NCI-H345 treated with DMSO at 0.1 percent for 48 hours (cell line): ENCODE measurements at regions not wholly inside any gene's neighbourhood (a gene's known extent, or its start where the extent isn't known, plus 50 kb on each side); places are given as distances from the start of the nearest gene placed in this dataset.
"Not testable (repeated sequence)": the region's sequence is repeated elsewhere in the genome, so short reads cannot be mapped to it uniquely, and the experiment has no call there.

Experiments used
- DNase-seq: peaks from one replicate; lab custom pipeline; 2025; ENCODE audit not compliant: unreplicated experiment; lab: John Stamatoyannopoulos, UW

- DNase-seq, result no peak
Measured at GRCh38 chr4:74543983-74544382, 99.0 kb downstream of the AREG start.

GRCh38 chr4:74544655-74545361, 99.9 kb downstream of the AREG start:
- DNase-seq, result no peak

DNA sequence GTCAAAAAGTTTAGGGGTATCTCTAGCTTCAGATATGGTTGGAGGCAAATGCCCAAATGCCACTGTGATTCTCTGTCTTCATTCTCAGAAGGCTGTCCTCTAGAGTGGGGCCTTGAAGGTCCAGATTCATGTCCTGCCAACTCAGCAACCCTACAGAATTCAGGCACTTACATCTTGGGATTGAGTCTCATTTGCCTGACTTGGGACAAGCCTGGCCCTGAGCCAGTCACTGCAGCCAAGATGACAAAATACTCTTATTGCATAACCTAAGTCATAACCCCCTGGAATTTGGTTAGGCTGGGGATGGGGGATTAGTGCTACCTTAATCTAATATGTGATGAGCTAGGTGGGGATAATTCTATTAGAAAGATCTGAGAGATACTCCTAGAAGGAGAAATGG, 100.5 kb downstream of the AREG start:
- no peak for DNase-seq

DNA sequence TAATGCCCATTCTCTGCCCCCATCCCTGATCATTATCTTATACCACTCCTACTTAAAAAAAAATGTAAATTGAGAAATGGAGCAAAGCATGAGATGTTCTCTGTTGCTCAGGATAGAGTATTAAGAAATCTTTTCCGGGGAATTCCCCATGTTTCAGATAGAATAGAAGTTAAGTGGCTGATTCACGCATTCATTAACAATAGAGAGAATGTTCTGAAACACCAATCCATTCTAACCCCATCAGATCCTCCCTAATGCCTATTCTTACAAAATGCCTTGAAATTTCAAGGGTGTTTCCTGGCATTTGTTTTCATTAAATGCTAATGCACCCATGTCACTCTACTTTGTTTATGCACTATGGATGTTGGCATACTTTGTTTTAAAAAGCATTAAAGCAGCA, 101.1 kb downstream of the AREG start:
- no peak for DNase-seq

DNA sequence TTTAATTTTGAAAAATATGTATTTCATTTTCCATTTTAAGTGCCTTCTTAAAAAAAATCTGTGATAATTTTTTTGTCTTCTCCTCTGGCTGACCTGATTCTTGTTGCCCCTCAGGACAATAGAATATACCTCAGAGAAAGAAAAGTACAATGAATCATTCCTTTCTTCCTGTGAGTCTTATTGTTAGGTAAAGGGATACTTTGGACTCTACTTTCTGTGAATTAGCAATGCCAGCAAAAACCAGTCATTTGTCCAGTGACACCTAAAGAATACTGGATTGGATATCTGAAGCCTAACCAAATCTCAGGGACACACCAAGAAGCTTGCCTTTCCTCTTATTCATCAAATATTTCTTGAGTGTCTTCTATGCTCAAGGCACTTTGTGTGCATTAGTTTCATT, 102.1 kb downstream of the AREG start:
- DNase-seq, result no peak

GRCh38 chr4:74548561-74548960, 103.6 kb downstream of the AREG start:
- no peak for DNase-seq

DNA sequence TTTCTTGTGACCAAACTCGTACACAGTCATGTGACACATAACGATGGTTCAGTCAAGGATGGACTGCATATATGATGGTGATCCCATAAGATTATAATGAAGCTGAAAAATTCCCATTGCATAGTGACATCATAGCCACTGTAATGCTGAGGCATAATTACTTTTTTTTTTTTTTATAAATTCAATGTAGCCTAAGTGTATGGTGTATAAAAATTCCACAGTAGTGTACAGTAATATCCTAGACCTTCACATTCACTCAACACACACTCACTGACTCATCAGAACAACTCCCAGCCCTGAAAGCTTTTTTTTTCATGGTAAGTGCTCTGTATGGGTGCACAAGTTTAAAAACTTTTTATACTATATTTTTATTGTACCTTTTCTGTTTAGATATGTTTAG, 105.0 kb downstream of the AREG start:
- DNase-seq, result no peak

GRCh38 chr4:74555231-74555630, 110.3 kb downstream of the AREG start:
- DNase-seq, result no peak

- DNase-seq, result no peak
Measured at GRCh38 chr4:74555843-74556242, 110.9 kb downstream of the AREG start.

DNA sequence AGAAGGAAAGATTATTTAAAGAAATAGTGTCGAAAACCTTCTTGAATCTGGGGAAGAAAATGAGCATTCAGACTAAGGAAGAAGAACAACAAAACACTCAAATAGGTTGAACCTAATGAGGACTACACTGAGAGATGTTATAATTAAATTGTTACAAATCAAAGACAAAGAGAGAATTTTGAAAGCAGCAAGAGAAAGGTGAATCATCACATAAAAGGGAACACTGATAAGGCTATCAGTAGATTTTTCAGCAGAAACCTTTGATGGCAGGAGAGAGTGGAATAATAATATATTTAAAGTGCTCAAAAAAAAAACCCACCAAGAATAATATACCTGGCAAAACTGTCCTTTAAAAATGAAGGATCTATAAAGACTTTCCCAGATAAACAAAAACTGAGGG, 114.9 kb downstream of the AREG start:
- no peak for DNase-seq

DNA sequence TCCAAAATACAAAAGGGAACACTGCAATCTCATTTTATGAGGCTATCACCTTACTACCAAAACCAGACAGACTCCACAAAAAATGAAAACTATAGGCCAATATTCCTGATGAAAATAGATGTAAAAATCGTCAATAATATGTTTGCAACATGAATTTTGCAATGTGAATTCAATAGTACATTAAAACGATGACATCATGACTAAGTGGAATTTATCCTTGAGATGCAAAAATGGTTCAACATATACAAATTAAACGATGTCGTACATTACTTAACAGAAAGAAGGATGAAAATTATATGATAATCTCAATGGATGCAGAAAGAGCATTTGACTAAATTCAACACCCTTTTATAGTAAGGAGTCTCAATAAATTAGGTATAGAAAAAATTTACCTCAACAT, 123.0 kb downstream of the AREG start:
- DNase-seq, result no peak

- no peak for DNase-seq
Measured at GRCh38 chr4:74570095-74570494, 125.2 kb downstream of the AREG start.

- no peak for DNase-seq
Measured at GRCh38 chr4:74578329-74578728, 133.4 kb downstream of the AREG start.

GRCh38 chr4:74578865-74579264, 133.9 kb downstream of the AREG start:
- DNase-seq, result not testable (repeated sequence)

DNA sequence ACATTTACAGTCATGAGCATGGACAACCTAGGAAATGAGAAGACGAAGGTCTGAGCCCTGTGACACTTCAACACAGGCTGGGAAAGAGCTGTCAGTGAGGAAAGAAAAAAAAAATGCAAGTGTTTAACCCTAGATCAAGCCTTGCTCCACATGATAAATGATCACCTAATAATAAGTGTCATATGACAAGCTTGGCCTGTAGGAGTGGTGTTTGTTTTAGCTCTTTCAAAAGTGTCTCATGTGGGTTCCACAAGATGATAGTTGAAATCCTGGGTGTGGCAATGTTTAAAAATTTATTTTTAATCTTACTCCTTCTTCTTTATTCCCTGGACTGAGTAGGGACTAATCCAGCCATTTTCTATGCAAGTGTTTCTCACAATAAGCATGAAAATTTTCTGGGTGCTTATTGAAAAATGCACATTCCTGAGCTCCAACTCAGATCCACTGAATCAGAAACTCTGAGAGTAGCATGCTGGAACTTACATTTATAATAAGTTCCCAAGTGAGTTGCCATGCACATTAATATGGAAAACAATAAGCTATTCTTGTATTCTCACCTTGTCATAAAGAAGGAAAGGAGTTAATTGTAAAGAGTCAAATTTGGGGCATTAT, 138.3 kb downstream of the AREG start:
- DNase-seq, result no peak

- DNase-seq, result no peak
Measured at GRCh38 chr4:74583757-74584156, 138.8 kb downstream of the AREG start.

GRCh38 chr4:74588350-74588749, 143.4 kb downstream of the AREG start:
- no peak for DNase-seq

GRCh38 chr4:74590476-74590875, 145.5 kb downstream of the AREG start:
- DNase-seq, result no peak

DNA sequence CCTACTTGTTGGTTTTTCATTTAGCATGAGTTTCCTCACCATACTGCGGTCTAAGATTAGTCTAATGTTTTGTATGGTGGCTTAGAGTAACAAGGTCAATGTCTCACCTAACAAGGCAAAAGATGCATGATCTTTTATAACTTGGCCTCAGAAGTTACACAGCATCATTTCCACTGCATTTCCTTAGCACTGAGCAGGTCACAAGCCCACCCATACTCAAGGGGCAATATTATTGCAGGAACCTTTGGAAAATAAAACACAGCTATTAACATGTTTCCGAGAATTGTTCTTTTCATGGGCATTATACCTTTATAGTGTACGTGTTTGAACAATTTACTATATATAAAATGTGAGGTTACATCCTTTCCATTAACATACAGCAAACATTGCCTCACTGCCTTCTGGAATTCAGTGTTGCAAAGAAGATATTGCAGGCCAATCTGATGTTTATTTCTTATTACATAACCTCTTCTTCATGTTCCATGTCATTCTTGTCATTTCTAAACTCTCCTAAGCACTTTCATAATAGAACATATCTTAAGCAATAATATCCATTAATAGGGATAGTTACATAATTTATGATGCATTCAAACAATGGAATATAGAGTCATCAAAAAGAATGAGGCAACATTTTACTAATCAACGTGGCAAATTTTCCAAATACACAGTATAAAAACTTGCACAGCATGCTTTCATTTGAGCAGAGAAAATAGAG, 153.8 kb downstream of the AREG start:
- no peak for DNase-seq

DNA sequence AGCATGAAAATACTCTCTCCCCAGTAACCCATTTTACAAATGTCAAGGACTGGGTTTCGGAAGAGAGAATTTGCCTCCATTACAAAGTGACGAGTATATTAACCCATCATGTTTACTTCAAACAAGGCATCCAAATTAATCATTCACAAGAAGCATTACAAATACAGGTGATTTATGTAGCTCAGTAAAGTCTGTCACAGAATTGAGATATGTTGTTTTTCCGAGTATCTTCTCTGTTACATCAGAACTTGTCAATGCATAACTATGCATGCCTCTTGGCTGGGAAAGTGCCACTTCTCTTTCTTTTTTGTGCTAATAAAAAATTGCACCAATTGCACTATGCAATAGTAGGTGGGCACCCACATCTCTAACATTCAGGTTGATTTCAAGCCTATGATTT, 158.2 kb downstream of the AREG start:
- no peak for DNase-seq

DNA sequence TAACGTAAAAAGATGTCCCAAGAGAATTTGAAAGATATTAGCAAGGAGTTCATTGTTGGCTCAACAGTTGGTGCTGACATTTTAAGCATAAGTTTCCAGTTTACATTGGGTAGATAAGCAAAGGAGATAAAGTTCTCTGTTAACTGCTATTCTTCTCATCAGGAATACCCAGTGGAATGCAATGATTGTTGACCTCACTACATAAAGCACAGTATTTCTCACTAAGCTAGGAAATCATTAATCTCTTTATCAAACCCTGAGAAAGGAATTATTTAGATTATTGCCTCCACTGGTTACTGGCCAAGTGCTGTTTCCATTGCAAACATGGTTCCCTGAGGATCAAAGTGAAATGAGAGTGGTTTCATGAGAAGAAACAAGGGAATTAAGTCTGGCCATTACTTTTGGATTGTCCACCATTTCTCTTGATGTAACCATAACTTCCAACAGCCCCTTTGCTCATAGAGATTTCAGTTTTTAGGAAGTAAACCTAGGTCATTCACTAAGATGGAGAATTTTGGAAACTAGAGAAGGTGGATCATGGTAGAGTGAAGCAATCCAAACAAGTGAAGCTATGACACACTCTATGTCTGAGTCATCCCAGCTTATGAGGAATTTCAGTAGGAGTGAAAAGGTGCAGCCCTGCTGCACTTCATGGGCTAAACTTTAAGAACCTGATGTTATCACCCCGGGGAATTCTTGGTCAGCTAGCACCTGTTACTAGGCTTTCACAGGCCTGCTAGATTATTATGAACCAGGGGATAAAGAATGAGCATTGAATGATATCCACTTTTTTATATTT, 163.4 kb downstream of the AREG start:
- DNase-seq, result no peak

GRCh38 chr4:74610491-74610890, 165.6 kb downstream of the AREG start:
- no peak for DNase-seq
